CD4-positive, alpha-beta T cell treated with Interleukin-4 for 1 hour (primary cell): ENCODE measurements at regions not wholly inside any gene's neighbourhood (a gene's known extent, or its start where the extent isn't known, plus 50 kb on each side); places are given as distances from the start of the nearest gene placed in this dataset.
"Not testable (repeated sequence)": the region's sequence is repeated elsewhere in the genome, so short reads cannot be mapped to it uniquely, and the experiment has no call there.

Source experiments
- DNase-seq, 2 donors: peaks; one replicate each; pipeline ENCODE4 v3.0.0-alpha.2; 2020 to 2022

DNA sequence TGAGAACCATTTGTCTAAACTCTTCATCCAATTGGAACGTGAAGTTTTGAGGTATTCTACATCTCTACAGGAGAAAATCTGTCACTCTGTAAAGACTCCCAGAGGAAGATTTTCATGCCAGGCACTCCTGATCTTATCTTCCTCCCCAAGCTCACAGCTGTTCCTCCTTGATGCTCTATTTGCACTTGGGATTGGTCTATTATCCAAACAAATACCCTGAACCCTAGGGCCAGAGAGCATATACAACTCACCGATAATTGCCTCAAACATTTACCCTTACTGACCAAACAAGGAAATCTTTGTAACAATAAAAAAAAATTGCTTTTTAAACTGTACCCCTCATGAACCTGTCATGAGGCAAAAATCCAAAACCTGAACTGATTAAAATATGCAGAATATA, 372.7 kb downstream of the SH2D1A start:
- no peak for DNase-seq

DNA sequence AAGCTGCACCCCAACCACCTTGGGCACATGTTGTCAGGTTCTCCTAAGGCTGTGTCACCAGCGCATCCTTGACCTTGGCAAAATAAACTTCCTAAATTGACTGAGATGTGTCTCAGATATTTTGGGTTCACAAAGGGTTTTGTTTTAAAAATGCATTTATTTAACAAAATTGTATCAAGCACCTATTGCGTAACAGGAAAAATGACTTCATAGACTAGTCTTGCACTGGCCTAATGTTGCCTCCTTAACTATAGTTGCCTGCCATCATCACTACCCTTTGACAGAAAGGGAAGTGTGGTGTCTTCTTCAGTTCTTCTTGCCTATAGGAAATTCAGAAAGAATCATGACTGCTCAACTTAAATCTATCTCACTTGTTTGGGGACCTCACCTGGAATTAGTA, 374.2 kb downstream of the SH2D1A start:
- DNase-seq, result no peak

DNA sequence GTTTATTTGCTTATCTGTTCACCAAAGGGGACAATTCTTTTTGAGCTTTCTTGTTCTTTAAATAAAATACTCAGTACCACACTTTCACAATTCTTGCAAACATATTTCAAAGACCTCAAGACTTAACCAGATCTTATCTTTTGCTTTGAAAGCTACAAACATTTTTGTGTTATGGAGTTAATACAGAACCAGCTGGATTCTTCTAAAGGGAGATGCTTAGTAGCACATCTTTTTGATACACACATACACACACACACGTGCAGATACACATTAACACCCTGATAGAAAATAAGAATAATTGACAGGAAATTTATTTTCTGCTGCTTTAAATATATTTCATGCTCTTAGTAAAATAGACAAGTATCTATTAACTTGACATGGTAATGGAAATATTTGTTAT, 379.1 kb downstream of the SH2D1A start:
- peak in 1 of 2 donors; percentile 5 for DNase-seq

DNA sequence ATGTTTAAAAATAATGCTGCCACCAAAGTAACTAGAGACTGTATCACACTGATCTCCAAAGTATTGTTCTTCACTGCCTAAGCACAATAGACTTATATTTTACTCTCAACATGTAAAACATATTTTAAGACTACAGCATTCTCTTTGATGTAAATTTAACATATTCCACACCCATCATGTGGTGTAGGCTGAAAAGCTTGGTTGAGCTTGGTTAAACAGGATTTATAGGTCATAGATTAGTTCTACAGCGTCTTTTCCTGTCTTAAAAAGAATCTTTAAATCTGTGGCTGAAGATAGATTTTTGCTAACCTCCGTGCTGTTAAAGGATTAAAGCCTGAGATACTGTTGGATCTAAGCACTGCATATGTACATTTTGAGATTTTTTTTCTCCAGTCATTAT, 379.9 kb downstream of the SH2D1A start:
- DNase-seq, result no peak

DNA sequence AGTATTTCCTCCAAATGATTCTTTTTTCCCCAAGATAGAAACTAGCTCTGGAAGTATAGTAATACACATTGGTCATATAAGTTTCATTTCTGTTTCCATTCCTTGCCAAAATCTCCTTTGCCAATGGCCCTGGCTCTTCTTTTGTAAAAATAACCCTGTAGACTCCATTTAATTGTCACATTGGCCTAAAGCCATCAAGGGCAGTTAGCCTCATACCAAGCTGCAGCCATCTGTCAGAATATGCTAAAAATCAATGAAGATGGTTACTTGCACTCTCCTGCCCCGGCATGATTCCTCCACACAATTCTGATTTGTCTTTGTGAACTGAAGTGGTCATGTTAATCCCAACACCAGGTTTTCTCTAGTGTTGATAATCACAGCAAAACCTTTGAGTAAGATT, 380.5 kb downstream of the SH2D1A start:
- DNase-seq, result no peak

DNA sequence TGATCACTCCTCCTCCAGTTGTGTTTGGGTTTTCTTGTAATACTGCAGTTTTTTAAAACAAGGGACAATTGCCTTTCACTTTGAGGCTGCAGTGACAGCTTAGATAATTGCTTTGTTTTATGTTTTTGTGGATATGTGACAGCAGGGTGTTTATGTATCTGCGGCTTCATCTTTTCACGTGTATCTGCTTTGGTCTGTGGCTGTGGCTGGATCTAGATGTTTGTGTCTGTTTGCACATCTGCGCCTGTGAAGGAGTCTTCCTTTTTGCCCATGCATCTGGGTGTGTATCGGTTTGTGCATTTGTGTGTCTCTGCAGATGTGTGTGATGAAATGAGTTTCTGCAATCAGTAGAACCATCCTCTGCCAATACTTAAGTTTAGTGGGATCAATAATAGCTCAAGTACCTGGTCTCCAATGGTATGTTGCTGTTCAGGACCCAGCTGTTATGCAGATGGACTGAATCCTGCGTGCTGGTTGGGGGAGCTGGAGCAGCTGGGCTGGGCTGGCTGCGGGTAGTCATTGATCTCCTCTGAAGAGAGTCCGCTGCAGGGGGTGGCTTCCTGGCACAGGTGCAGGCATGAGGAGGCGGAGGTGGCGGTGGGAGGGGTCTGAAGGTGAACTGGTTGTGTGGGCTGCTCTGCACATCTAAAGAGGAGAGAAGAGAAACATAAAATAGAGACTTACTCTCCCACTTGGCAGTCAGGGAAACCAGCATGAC, 390.3 kb downstream of the SH2D1A start:
- peak; percentile 41 to 45 for DNase-seq

DNA sequence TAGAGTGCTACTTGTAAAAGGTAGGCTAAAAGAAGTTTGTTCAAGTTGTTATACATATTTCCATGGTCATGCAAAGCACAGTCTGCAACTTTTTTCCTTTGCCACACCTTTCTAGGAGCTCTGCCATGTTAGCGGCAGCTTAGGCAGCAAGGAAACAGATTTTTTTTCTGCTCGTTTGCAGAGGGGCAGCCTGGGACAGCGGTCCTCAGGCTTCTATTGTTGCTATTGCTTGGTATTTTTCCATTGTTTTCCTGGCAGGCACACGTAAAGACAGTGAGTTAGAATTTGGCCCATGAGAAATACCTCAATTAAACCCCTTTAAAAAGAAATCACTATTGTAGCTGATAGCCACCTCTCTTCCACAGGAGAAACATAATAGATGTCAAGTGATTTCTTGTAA, 391.4 kb downstream of the SH2D1A start:
- DNase-seq, result no peak

DNA sequence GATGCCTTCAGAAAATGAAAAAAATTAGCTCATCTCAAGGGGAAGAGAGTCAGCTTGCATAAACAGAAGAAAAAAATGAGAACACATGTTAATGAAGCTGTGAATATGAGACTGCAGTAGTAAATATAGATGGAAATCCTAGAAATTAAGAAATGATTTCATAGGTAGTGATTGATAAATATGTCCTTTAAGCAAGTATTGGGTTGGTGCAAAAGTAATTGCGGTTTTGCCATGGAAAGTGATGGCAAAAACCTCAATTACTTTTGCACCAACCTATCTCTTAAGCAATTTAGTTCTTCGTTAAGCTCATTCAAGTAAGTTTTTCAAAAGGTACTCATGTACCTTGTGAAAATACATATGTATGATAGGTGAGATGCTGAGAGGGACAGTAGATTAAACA, 400.9 kb downstream of the SH2D1A start:
- DNase-seq, result no peak

DNA sequence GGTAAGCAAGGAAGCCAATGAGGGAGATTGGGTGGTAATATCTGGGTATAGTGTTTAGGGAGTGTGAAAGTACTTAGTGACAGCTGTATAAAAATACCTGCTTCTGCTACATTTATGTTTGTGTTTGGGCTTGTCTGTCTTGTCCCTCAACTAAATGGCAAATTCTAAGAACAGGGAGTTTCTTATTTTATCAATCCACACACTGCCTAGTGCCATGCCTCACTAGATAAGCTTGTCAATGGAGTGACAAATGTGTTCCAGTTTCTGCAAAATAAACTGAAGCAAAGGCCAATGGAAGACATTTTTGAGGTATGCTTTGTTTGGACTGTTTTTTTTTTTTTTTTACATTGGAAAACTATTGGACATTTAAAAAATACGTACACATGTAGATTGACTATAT, 418.0 kb downstream of the SH2D1A start:
- DNase-seq, result no peak

DNA sequence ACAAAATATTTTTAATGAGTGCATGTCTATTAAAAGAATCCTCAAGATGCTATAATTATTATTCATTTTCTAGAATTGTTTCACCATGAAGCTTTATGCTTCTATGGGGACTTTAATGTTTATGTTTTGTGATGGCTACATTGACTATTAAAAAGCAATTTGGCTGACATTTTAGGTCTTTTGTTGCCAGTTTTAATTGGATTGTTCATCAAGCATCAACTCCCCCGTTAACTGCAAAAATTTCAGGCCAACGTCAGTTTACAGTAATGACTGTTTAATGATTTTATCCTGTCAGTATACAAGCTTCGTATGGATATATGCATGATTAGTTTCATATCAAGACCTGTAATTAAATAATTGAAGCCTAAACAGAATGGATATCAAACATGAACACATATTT, 422.8 kb downstream of the SH2D1A start:
- DNase-seq, result no peak

DNA sequence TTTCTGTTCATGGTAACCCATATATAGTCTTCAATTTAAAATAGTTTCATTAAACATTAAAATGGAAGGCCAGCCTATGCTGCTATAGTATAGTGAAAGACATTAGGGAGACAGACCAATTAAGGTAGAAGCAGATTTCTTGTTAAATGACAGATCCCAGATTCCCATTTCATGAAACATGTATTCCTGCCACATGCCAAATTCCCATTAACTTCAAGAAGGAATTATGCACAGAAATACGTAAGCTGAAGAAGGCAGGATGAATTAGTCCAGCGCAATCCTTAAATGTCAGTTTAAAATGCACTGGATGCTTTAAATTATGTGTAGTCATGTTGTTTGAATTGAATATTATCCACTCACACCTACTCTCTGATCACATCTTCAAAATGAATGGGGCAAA, 424.9 kb downstream of the SH2D1A start:
- no peak for DNase-seq

DNA sequence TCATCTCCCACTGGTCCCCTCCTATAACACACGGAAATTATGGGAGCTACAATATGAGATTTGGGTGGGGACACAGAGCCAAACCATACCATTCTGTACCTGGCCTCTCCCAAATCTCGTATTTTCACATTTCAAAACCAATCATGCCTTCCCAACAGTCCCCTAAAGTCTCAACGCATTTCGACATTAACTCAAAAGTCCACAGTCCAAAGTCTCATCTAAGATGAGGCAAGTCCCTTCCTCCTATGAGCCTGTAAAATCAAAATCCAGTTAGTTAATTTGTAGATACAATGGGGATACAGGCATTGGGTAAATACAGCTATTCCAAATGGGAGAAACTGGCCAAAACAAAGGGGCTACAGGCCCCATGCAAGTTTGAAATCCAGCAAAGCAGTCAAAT, 441.9 kb downstream of the SH2D1A start:
- not testable (repeated sequence) for DNase-seq

DNA sequence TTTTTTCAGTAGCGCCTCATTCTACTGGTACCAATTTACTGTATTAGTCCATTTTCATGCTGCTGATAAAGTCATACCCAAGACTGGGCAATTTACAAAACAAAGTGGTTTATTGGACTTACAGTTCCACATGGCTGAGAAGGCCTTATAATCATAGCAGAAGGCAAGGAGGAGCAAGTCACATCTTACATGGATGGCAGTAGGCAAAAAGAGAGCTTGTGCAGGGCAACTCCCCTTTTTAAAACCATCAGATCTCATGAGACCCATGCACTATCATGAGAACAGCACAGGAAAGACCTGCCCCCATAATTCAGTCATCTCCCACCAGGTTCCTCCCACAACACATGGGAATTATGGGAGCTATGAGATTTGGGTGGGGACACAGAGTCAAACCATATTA, 443.5 kb downstream of the SH2D1A start:
- not testable (repeated sequence) for DNase-seq

DNA sequence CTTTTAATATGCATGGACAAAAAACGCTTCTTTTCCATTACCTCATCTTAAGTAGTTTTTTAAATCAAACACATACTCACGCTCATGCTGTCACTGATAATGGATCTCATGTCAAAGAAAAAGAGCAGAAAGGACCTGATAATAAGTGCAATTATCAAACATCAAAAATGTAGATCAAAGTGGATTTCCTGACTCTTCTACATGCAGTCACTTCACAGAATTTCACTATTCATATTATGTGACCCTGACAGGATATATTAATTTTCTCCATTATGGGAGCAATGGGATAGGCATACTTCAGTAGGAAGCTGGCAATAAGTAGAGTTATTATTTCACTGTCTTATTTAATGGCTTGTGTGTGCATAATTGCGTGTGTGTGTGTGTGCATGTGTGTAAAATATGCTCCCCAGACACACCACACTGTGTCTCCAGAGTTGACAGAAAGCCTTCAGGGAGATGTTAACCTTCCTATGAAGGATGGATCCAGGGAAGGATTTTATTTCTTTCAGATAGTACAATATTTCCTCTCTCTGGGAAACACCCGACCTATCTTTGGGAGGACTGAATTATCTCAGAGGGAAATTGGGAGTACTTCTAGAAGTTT, 445.2 kb downstream of the SH2D1A start:
- no peak for DNase-seq

DNA sequence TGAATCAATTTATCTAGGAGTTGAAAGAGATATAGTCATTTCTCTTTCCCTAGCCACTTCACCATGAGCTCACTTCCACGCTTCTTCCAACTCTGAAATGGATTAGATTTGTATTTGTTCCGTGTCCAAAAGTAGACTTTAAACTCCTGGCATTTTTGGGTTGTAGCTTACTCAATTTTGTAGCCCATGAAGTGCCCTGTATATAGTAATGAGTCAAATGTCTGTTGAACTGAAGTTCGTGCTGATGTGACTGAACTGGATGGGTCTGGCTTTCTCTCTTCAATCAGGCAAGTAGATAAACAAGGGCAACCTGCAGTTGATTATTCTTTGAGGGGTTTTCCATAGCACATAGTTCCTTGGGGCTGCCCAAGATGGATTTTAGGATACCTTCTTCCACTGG, 450.6 kb downstream of the SH2D1A start:
- DNase-seq, result no peak

DNA sequence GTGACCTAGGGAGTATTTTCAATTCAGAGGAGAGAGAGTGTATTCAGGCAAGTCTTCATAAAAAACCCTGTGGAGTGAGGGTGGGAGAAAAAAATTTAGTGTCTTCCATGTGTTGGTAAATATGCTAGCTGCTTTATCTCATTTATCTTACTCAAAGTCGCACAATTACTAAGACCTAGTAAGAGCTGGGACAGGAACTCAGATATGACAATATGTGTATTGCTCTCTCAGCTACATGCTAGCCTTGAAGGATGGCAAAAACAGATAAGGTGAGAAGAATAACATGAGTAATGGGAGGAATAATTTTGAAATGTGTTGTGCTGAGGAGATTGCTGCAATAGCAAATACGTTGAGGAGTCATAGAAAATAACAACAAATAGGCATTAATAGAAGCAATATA, 458.6 kb downstream of the SH2D1A start:
- no peak for DNase-seq

DNA sequence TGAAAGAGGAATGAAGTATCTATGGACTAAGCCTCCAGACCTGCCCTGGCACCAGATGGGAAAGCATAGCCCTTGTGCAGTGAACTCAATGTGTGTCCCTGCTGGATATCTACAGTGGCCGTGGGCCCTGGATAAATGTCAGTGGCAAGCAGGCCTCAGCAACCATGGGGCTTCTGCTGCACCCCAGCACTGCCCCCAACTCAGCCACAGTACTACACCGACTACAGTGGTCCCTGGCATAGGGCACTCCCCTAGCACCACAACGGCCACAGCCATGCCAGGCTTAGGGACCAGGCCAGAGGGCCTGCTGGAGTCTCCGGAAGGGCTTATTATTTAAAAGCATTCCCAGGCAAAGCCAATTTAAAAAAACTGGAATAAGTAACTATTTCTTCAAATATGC, 459.1 kb downstream of the SH2D1A start:
- DNase-seq, result no peak

DNA sequence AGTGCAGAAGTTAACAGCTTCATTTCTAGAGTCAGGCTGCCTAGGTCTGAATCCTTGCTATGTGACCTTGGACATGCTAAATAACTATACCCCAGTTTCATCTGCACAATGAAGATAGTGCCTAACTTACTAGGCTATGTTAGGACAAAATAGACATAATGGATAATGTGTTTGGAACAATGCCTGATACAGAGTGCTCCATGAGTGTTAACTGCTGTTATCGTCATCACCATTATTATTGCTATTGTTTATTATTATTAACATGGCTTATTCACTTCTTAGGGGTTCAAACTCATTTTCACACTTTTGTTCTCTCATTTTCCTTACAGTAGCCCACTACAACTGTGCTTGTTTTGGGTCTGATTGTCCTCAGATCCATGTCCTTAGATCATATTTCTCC, 467.7 kb downstream of the SH2D1A start:
- DNase-seq, result no peak

DNA sequence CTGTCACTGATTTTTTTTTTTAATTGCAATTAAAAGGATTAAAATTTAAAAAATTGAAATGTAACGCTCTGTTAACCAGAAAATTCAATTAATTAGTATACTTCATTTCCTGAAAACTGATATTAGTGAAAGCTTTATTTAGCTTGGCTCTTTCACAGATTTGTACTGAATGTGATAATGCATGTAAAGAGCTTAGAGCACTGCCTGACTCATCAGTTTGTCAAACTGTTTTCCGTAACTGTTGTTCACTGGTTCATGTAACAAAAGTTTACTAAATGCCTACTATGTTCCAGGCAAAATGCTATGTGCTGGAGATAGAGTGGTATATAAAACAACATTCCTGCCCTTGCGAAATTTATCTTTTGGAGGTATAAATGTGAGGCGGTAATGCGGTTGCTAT, 471.7 kb downstream of the SH2D1A start:
- no peak for DNase-seq

DNA sequence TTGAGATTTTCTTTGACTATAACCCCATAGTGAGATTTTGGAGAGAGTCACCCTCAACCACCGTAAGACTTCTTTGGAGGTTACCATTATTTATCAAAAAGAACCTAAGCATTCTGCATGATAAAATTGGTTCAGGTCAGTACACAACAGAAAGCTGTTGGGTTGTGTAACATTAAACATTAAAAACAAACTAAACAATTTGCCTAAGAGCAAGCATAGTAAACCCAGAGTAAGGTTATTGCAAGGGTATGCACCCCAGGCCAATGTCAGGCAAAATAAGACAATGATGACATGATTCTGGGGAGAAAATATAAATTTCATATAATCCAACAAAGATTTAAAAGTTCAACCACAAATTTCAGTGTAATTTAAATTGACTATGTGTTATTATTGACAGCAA, 472.4 kb downstream of the SH2D1A start:
- no peak for DNase-seq

DNA sequence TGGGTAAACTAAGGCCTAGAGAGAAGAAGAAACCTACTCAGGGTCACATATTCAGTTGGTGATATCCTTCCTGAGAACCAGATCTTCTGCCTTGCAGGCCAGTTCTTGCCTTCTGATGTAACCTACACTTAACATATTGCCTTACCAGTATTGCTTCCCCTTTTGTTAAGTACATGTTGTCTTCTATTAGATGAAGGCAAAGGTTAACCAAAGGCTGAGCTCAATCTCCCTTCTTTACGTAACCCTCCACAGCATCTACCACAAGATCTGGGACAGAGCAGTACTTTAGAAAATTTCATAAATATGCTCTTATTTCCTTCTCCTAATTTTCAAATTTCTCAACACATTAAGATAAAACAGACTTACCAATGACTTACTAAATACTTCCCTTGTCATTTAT, 474.4 kb downstream of the SH2D1A start:
- DNase-seq, result no peak

DNA sequence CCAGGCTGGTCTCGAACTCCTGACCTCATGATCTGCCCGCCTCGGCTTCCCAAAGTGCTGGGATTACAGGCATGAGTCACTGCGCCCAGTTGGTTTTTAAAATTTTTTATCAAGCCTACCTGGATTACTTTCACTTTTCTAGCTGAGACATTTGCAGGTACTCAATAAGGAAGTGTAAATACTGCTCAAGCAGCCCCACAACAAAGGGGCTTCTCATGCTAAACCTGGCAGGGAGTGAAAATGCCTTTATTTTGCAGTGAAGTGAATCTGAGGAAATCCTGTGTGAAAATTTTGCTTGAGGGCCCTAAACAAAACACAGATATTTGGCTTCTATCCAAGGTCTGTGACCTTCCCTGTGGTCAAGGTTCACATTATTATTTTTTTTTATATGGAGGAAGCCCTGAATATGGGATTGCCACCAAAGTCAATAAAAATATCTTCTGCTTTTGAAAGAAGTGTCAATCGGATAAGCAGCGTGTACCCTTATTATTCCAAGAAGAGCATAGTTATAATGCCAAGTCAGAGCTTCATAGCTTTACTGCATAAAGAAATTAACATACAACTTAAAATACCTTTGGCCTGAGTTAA, 481.0 kb downstream of the SH2D1A start:
- DNase-seq, result no peak

DNA sequence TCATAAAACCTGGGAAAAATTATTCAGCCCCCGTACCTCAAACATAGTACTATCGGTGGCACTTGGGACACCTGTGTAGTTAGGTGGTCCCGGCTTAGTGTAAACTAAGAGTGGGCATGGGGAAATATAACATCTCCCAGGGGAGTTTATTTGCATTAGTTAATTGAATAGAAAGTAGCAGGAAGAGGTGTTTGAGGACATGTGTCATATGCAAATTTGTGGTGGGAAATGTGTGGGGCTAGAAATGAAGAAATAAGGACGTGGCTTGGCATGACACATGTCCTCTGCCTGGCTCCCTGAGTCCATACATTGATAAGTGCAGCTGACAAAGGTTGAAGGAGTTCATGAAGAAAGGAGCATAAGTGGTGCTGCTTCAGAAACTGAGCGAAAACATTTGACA, 483.6 kb downstream of the SH2D1A start:
- DNase-seq, result no peak

DNA sequence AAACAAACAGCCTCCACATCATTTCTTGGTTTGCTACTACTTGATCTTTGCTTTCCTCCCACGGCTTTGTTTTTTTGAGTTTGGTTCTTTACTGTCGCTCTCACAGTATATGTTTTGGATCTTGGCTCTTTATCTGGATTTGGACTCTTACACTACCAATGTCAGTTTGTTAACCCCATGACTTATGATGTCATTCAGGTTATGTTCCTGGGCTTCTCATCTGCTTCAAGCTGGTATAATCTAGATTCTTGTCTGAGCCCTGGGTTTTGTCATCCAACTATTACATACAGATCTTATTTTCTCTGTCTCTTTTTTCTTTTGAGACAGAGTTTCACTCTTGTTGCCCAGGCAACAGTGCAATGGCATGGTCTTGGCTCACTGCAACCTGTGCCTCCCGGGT, 482.9 kb upstream of the TEX13C start:
- DNase-seq, result no peak

DNA sequence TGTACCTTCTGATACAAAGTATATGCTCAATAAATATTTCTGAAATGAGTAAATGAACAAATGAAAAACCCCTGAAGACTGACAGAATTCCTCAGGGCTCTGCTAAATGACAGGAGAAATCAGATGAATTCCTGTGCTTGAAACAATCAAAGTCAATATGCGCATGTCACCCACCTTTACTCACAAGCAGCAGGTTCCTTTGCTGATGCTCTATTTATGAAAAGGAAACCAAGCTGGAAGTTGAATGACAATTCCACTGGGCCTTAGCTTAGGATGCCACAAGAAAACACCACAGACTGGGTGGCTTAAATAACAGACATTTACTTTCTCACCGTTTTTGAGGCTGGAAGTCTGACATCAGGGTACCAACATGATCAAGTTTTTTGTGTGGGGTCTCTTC, 477.5 kb upstream of the TEX13C start:
- DNase-seq, result no peak
